DMS 273 (cell line): ENCODE measurements at regions not wholly inside any gene's neighbourhood (a gene's known extent, or its start where the extent isn't known, plus 50 kb on each side); places are given as distances from the start of the nearest gene placed in this dataset.
"Not testable (repeated sequence)": the region's sequence is repeated elsewhere in the genome, so short reads cannot be mapped to it uniquely, and the experiment has no call there.

Experiments used
- DNase-seq: peaks from one replicate; lab custom pipeline; 2025; ENCODE audit not compliant: unreplicated experiment; lab: John Stamatoyannopoulos, UW

DNA sequence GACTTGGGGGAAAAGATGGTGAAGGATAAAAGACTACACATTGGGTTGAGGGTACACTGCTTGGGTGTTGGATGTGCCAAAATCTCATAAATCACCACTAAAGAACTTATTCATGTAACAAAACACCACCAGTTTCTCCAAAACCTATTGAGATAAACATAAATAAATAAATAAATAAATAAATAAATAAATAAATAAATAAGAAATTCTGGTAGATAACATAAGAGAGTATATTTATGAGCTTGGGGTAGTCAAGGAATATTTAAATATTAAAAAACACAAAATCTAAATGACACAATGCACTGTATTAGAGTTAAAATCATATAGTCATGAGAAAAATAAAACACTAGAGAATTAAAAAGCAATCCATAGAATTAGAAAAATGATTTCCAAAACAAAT, 333.5 kb upstream of the NRG3 start:
- DNase-seq = no peak

DNA sequence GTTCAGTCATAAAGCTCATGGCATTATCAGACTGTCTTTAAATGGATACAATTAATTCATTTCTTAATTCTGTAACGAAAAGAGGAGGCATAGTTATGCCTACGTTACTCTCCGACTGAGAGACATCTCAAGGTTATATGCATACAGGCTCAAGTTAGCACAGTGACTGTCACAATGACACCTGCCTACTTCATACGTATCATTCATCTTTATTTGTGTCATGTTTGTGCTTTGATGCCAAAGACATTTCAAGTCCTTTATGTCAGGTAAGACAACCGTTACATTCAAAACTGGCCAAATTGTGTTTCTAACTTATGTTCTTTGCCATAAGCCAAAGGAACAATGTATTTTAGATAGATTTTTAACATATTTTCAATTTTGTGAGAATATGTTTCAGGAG, 328.8 kb upstream of the NRG3 start:
- DNase-seq = no peak

GRCh38 chr10:81548160-81548559, 326.8 kb upstream of the NRG3 start:
- DNase-seq = no peak

DNA sequence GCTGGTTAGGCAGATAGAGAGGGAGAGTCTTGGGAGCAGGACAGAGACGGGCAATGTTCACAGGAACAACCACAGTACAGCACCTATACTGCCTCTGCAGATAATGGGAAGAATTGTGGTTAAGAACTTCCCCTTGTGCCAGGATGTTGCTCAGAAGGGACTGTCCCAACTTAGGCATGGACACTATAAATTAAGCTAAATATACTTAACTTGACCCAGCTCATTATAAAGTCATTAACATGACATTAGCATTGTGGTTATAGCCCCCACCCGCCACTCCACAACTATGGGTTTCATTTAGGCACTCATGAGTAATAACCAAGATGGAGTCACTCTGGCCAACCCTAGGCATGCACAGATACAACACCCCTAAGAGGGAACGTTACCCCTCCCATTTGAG, 310.9 kb upstream of the NRG3 start:
- DNase-seq = no peak

DNA sequence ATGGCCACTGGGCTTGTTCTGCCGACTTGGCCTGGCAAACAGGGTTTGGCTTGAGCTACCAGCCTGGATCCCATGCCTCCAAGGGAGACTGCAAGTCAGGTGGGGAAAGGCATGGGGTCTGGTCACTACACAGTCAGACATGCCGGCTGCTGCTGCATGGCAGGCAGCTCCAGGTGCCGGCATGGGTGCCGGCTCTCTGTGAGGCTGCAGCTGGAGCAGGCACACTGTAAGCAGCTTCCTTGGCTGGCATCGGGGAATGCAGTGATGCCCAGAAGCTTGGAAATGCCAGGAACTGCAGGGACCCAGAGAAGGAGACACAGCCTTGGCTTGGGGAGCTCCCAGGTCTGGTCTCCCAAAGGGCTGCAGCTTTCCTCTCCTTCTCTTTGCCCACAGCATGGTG, 305.5 kb upstream of the NRG3 start:
- no peak for DNase-seq

DNA sequence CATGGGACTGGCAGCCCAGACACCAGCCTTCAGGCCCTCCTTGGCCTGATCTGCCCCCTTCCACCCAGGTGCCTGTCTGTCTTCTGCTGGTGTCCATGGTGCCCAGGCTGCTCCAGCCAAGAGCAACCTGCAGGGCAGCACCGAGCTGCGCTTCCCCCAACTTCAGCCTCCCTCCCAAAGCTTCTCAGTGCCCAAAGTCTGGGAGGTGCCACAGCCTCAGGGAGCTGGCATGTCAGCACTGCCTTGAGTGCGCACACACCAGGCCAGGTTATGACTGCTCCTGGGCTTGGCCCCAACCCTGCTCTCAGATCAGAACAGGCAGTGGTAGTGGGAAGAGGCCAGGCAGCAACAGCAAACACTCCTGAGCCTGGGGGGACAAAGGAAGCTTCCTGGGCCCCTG, 304.6 kb upstream of the NRG3 start:
- DNase-seq = no peak

- DNase-seq = no peak
Measured at GRCh38 chr10:81570878-81571794, 303.9 kb upstream of the NRG3 start.

GRCh38 chr10:81575036-81575435, 300.0 kb upstream of the NRG3 start:
- DNase-seq = peak; percentile 92

- peak; percentile 37 for DNase-seq
Measured at GRCh38 chr10:81576336-81576735, 298.7 kb upstream of the NRG3 start.

- DNase-seq = no peak
Measured at GRCh38 chr10:81594991-81595390, 280.0 kb upstream of the NRG3 start.

DNA sequence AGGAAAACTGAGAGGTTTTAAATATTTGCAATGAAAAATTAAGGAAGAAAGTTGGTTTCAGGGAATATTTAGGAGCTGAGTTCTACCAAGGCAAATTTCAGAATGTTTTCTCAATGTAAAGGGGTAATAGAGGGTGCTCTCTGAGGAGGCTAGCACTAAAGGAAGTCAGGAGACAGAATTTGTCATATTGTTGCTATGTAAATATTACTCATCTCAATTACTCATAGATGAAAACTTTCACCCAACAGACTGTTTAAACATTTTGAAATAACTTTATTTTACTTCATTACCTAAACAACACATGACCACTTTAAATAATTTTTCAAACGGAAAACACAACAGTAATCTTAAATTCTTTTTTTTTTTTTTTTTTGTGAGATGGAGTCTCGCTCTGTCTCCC, 274.8 kb upstream of the NRG3 start:
- DNase-seq = no peak

- DNase-seq = no peak
Measured at GRCh38 chr10:81603106-81603620, 271.8 kb upstream of the NRG3 start.

DNA sequence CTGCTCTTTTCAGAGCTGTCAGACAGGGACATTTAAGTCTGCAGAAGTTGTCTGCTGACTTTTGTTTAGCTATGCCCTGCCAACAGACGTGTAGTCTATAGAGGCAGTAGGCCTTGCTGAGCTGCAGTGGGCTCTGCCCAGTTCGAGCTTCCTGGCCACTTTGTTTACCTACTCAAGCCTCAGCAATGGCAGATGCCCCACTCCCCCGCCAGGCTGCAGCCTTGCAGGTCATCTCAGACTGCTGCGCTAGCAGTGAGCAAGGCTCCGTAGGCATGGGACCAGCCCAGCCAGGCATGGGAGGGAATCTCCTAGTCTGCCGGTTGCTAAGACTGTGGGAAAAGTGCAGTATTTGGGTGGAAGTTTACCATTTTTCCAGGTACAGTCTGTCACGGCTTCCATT, 230.5 kb upstream of the NRG3 start:
- DNase-seq = not testable (repeated sequence)

- no peak for DNase-seq
Measured at GRCh38 chr10:81655986-81656385, 219.0 kb upstream of the NRG3 start.

DNA sequence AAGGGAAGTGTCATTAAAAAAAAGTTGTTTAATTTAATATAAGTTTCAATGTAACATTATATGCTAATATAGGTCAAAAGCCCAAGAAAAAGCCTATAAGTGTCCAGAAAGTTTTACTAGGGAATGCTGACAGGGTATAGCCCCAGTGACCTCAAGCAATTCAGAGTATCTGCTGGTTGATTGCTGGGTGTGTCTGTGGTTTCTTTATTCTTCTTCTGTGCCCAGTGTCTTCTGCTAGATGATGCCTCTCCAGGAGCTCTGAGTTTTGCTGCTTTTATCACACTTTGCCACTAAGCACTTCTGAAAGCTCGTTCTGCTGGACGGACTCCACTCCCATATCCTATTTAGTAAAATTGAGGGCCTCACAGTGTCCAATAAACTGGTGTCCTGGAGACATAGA, 212.2 kb upstream of the NRG3 start:
- no peak for DNase-seq

DNA sequence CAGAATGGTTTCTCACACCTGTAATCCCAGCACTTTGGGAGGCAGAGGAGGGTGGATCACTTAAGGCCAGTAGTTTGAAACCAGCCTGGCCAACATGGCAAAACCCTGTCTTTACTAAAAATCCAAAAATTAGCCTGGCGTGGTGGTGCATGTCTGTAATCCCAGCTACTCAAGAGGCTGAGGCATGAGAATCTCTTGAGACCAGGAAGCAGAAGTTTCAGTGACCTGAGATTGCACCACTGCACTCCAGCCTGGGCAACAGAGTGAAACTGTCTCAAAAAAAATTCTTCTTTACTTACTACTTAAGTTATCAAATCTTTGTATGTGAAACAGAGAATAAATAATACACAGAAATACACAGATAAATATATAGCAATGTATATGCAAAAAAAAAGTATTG, 210.2 kb upstream of the NRG3 start:
- DNase-seq = not testable (repeated sequence)

GRCh38 chr10:81674941-81675340, 200.1 kb upstream of the NRG3 start:
- DNase-seq = no peak

DNA sequence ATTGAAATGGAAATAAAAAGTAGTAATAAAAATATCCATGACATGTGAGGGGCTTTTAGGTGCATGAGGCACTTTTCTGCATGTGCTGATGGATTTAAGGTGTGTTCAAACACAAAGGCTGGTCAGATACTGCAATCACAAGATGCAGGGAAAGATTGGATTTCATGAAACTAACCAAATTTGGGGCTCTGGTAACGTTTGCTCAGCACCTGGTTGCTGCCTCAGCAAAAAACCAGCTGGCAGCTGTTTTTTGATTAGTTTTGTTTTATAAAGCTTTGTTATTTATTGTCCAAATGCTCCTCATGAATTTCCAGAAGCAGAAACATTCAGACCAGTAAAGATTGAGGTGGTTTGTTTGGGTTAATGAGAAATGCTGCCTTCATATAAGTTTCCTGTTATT, 195.7 kb upstream of the NRG3 start:
- no peak for DNase-seq

GRCh38 chr10:81680359-81680758, 194.6 kb upstream of the NRG3 start:
- no peak for DNase-seq

DNA sequence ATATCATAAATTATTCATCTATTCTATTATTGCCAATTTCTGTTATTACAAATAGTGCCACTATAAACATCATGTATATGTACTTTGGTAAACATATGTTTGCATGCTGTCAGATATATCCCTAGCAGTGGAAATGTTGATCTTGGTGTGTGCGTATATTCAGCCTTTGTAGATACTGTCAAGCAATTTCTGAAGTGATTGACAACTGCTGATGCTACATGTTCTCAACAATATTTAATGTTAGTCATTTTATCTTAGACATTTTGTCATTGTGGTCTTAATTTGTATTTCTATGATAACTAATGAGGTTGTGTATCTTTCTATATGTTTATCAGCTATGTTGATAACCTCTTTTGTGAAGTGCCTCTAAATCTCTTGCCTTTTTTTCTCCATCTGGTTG, 186.5 kb upstream of the NRG3 start:
- DNase-seq = no peak

- peak; percentile 11 for DNase-seq
Measured at GRCh38 chr10:81696609-81697388, 178.2 kb upstream of the NRG3 start.

- no peak for DNase-seq
Measured at GRCh38 chr10:81704596-81704995, 170.4 kb upstream of the NRG3 start.
